ENCODE measurements at regions not wholly inside any gene's neighbourhood (a gene's known extent, or its start where the extent isn't known, plus 50 kb on each side); places are given as distances from the start of the nearest gene placed in this dataset.
"Not testable (repeated sequence)": the region's sequence is repeated elsewhere in the genome, so short reads cannot be mapped to it uniquely, and the experiment has no call there.

DNA sequence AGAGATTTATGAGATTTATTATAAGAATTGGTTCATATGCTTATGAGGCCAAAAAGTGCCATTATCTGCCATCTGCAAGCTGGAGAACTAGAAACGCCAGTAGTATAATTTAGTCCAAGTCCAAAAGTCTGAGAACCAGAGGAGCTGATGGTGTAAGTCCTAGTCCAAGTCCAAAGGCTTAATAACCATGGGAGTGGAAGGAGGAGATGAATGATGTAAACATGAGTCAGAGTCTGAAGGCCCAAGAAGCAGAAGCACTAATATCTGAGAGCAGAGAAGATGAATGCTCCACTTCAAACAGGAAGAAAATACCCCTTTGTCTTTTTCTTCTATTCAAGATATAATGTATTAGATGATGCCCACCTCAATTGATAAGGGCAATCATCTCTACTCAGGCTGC is 185.7 kb downstream of the CGGBP1 start:
- DNase-seq (ENCODE audit: low read depth): no peak

DNA sequence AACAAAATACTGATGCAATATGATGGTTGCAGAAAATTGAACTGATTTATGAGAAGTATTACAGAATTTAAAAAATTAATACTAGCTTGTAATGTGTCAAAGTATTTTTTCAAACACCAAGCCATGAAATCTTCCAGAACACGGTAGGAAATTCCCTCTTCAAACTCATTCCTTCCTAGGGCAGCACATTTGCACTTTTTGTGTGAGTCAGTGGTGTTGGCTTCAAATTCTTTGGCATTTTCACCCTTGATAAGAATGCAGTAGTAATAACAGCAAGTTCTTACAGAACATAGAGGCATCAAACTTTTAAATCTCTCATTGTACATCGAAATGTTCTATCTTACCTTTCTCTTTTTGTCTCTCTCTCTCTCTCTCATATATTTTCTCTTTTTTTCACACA is 191.8 kb downstream of the CGGBP1 start:
- DNase-seq (ENCODE audit: low read depth): no peak

DNA sequence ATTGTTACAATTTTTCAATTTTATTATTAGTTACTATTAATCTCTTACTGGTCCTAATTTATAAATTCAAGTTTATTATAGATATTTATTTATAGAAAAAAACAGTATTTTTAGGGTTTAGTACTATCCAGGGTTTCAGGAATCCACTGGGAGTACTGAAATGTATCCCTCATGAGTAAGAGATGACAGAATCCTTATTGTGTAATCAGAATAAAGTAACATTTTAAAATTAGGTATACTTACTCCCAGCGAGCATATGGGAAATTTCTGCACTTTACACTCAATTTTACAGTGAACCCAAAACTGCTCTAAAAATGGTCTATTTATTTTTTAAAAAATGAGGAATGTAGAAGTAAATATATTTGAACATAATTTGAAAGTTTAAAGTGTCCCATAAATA is 202.7 kb downstream of the CGGBP1 start:
- no peak for DNase-seq (ENCODE audit: low read depth)

DNA sequence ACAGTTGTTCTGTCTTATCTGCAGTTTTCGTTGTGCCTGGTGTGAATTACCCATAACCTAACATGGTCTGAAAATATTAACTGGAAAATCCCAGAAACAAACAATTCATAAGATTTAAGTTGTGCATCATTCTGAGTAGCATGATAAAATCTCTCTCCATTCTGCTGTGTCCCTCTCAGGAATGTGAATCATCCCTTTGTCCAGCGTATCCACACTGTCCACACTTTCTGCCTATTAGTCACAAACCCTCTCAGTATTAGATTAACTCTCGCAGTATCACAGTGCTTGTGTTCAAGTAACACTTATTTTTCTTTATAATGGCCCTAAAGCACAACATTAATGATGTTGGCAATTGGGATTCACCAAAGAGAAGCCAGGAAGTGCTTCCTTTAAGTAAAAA is 203.2 kb downstream of the CGGBP1 start:
- no peak for DNase-seq (ENCODE audit: low read depth)

DNA sequence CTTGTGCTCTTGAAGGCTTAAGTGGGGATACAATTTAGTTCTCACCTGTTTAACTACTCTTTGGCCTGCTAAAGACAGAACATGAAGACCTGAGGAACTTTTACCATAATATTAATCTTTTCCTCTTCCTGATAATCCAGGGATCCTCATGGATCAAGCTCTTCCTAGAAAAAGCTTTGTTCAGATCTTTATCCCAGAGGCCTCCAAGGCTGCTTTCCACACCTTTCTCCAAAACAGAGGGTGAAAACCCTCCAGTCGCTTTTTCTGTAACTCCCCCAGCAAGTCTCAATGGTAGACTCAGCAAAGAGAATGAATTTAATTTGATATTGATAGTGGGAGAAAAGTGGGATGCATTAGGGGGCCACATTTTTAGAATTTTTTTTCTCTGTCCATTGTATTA is 203.6 kb downstream of the CGGBP1 start:
- no peak for DNase-seq (ENCODE audit: low read depth)

DNA sequence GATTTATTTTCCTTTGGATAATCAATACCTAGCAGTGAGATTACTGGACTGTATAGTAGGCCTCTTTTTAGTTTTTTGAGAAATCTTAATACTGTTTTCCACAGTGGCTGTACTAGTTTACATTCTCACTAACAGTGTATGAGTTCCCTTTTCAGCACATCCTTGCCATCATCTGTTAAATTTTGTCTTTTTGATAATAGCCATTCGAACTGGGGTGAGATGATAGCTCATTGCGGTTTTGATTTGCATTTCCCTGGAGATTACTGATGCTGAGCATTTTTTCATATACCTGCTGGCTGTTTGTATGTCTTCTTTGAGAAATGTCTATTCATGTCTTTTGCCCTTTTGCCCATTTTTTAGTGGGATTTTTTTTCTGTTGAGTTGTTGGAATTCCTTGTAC is 210.8 kb downstream of the CGGBP1 start:
- no peak for DNase-seq (ENCODE audit: low read depth)

DNA sequence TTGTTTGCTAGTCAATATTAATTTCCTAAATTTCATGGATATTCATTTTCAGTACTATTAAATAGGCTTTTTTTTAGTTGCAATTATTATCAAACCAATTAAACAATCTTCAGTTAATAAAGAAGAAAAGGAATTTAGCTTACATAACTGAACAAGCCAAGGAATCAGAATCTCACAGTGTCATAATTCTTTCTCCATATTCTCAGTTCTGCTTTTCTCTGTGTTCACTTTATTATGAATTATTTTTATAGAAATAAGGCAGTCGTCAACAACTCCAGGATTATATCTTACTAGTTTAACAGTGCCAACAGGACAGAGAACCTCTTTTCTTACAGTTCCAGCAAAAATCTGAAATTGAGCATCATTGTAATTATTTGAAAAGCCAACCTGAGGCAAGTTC is 221.7 kb downstream of the CGGBP1 start:
- DNase-seq (ENCODE audit: low read depth): no peak

DNA sequence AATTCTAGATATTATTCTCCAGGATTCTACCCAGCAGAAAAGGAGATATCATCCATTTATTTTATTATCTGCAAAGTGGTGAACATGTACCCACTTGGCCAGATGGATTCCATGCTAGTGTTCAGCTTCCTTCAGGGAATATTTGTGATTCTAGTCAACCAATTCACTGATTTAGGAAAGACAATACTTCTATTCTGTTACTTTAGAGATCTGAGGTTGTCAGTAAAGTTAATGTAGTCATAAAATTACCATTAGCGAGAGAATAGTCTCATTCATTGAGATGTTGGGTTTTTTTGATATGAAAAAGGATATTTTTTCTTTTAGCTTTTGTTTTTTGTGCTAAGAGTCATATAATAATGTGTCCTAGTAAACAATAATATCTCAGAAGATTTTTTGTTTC is 222.8 kb downstream of the CGGBP1 start:
- DNase-seq (ENCODE audit: low read depth): no peak

DNA sequence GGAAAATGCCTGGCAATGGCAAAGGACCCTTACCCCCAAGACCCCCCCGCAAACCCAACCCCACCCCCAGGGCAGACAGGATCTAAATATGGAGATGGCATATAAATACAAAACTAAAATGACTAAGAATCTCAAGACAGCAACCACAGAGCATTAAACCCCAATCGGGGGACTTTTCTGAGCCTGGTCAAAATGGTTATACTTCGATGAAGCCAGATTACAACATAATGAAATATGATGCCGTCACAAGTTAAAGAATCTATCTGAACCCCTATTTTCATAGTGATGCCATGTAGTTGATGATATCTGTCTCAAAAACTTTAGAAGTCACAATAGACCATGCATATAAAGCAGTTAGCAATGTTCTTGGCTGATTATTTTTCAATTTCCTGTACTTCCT is 223.6 kb downstream of the CGGBP1 start:
- no peak for DNase-seq (ENCODE audit: low read depth)

DNA sequence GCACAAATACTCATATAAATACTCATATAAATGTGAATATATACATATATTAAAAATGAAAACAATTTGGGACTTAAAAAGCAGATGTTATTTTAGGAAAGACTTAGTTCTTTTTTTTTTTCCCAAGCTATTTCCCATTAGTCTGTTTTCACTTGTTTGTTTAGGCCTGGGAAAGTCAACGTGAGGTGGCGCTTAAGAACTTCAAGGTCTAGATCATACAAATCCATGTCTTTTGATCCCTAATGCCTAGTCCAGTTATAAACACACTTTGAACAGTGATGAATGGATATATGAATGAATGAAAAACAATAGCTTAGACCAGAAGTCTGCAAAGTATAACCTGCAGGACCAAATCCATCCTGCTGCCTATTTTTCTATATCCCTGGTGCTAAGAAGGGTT is 224.5 kb downstream of the CGGBP1 start:
- DNase-seq (ENCODE audit: low read depth): no peak

DNA sequence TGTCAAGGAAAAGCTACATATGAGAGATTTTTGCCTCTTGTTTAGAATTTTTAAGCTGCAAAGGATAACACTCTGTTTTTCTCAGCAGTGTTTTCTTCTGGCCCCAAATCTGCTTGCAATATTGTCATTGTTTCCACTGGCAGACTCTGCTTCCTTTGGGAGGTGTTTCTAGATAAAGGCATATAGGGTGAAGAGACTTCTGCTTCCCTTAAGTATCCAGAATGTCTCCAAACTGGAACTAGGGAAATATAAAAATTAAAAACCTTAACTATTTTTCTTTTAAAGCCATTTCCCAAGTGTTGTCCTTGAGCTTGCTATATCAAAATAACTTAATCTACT is 225.8 kb downstream of the CGGBP1 start:
- no peak for DNase-seq (ENCODE audit: low read depth)

DNA sequence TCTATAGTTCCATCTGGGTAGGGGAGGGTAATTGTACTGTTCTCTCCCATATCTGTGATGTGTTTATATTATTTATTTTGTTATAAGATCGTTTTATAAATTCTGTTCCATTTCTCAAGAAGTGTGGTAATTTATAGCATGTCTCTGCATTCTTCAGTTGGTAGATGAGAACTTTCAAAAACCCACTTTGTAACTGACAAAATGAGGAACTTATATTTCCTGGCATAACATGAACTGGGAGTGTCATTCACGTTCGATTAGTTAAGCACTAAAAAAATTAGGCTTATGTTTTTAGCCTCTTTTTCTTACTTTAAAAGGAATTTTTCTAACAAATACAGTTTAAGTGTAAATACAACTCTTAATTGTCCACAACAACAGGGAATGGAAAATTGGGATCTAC is 230.8 kb downstream of the CGGBP1 start:
- DNase-seq (ENCODE audit: low read depth): no peak

DNA sequence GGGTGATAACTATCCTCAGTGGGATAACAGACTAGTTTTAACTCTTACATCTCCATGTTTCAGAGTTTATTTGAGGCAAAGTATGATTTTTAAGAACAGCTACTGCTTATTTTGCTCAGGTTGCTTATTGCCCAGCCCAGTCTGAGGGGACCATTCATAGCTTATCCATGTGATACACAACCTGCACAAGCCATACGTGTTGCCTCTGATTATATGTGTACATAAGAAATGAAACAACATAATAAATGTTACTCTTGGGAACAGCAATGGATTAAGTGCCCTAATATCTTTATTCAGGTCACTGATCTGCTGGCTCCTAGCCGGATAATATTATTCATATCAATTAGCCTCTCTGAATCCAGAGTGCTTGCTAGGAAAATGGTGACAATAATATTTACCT is 236.2 kb downstream of the CGGBP1 start:
- no peak for DNase-seq (ENCODE audit: low read depth)

DNA sequence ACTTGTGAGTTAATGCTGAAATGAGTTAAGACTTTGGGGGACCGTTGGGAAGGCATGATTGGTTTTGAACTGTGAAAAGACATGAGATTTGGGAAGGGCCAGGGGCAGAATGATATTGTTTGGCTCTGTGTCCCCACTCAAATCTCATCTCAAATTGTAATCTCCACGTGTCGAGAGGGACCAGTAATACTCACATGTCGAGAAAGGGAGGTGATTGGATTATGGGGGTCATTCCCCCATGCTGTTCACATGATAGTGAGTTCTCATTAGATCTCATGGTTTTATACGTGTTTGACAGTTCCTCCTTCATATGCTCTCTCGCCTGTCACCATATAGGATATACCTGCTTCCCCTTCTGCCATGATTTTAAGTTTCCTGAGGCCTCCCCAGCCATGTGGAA is 245.3 kb downstream of the CGGBP1 start:
- not testable (repeated sequence) for DNase-seq (ENCODE audit: low read depth)

DNA sequence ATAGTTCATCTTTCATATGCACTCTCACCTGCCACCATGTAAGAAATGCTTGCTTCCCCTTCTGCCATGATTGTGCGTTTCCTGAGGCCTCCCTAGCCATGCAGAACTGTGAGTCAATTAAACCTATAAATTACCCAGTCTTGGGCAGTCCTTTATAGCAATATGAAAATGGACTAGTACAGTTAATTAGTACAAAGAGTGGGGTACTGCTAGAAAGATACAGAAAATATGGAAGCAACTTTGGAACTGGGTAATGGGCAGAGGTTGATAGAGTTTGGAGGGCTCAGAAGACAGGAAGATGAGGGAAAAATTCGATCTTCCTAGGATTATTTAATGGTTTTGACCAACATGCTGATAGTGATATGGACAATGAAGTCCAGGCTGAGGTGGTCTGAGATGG is 246.9 kb downstream of the CGGBP1 start:
- no peak for DNase-seq (ENCODE audit: low read depth)

DNA sequence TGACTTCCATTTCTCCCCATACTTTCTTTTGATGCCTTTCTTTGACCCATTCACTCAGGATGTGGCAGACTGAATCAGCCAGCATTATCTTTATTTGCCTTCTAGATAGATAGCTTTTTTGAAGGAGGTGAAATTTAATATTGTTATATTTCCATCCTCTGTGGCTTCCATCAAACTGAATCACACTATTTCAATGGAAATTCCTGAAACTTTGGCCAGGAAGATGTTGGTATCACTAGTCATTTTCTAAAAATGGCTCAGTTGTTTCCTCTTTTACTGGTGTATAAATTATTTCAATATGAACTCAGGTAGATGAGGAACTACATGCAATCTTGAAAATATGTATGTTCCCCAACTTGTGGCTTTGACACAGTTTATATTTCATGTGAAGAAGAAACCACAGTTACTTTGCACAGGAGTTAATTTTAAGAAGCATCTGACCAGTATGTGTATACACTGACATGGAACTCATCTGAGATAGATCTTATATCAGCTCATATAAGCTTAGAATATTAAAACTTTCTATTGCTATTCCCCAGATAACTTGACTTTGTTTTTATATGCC is 248.3 kb downstream of the CGGBP1 start:
- no peak for DNase-seq (ENCODE audit: low read depth)

DNA sequence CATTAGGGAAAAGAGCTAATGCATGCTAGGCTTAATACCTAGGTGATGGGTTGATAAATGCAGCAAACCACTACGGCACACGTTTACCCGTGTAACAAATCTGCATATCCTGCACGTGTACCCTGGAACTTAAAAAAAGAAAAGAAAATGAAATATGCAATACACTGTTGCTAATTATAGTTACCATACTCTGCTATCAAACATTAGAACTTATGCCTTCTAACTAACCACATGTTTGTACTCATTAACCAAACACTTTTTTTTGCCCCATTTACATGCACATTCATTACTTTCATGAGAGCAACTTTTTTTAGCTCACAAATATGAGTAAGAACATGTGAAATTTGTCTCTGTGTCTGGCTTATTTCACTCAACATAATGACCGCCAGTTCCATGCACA is 253.1 kb downstream of the CGGBP1 start:
- DNase-seq (ENCODE audit: low read depth): no peak

DNA sequence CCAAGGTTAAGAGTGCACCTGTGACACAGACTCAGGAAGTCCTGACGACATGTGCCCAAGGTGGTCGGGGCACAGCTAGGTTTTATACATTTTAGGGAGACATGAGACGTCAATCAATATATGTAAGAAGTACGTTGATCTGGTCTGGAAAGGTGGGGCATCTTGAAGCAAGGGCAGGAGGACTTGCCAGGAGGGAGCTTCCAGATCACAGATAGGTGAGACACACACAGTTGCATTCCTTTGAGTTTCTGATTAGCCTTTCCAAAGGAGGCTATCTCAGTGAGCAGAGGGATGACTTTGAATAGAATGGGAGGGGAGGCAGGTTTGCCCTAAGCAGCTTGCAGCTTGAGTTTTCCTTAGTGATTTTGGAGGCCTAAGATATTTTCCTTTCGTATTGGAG is 257.4 kb downstream of the CGGBP1 start:
- DNase-seq (ENCODE audit: low read depth): no peak

DNA sequence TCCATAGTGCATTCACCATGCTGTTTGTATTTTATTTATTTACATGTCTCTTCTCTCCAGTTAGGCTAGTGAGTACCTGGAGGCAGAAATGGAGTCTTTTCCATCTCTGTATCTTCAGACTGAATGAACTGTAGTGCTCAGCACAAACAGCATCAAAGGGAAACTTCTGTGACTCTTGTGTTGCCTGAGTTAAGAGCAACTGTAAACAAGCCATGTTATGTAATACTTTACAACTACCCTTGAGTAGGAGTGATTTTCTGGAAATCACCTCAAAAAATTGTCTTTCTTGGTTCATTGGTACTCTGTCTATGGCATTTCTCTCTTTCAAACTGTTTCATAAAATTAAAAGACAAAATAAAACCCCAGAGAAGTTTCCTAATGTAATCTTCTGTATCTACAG is 258.3 kb downstream of the CGGBP1 start:
- no peak for DNase-seq (ENCODE audit: low read depth)

DNA sequence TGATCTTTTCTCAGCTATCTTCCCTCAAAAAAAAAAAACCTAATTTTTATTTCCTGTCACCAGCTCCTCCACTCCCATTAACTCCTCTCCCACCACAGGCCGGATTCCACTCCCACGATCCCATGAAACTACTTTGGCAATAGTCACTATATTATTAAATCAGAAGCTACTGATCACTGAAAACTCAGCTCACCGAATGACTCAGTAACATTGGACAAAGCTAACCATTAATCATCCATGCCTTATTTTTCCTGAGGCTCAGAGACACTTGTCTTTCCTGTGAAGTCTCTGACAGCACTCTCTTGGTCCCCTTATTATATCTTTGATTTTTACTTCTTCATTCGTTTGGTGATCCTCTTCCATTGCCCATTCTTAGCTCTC is 260.2 kb downstream of the CGGBP1 start:
- DNase-seq (ENCODE audit: low read depth): no peak

DNA sequence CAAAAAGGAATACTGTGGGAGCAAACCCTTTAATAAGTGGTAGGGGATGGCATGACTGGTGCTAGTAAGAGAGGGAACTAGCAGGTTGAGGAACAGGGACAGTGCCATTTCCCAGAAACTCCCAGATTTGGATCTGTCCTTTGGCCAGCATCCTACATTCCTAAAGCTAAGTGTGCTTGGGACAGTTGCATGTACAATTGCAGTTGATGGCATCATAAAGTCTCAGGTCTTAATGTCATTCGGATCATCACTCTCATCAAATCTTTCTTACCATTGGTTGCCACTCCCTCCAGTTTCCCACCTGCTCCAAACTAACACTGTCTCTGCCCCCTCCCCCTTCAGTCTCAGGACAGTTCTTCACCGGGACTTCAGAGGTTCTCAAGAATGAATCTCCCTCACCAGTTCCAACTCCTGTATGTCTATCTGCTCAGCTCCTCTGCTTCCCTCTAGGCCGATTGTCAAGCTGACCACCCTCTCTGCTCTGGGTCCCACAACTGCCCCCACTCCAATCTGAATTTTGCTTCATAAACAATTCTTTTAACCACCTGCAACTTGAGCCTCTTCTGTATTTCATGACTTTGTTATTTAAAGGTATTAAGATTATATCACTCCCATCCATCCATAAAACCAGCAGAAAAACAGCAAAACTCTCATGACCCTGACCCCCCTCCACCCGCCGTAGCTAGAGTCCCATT is 260.8 kb downstream of the CGGBP1 start:
- DNase-seq (ENCODE audit: low read depth): no peak

DNA sequence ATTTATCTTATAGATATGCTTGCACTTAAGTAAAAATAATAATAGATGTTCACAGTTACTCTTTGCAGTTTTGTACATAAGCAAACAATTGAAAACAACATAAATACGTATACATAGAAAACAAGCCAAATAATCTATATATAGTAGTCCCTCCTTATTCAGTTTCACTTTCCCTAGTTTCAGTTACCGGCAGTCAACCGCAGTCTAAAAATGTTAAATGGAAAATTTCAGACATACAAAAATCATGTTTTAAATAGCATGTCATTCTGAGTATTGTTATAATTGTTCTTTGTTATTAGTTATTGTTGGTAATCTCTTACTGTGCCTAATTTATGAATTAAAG is 262.0 kb downstream of the CGGBP1 start:
- DNase-seq (ENCODE audit: low read depth): no peak

DNA sequence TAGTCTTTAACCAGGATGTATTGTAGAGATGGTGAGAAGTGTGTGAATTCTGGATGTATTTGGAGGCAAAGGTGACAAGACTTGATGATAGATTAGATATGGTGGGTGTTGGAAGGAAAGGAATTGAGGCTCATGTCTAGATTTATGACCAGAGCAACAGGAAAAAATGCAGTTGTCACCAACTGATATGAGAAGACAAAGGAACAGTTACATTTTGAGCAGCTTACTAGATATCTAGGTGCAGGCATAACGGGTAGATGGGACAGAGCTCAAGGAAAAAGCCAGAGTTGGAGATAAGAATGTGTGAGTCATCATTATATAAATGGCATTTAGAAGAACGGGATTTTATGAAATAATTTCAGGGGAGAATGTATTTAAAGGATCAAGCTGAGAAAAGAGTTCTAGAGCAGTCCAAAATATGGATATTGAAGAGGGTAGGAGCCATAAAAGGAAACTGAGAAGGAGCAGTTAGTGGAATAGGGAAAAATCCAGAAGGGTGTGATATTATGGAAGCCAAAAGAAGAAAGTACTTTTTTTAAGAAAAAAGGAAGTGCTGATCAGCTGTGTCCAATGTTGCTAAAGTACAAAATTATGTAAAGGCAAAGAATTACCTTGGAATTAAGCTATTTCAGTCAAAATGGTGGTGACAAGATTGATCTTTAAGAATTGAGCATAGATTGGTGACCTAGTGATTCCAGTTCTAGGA is 262.5 kb downstream of the CGGBP1 start:
- no peak for DNase-seq (ENCODE audit: low read depth)

DNA sequence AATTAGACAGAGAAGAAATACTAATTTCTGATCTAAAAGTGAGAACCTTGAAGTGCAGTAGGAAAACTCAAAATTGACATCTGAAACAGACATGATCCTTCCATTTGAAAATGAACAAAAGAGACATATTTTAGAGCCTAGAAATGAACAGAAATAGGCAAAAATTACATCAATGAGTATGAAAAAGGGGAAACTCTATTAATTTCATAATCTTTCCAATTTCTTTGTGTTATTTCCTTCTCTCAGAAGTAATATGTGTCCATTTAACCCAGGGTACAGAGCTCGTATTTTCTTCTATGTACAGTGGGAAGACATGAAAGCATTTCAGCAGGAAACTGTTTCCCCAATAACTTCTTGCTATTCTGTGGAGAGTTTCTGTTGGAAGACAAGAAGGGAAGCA is 263.1 kb downstream of the CGGBP1 start:
- DNase-seq (ENCODE audit: low read depth): no peak

All from activated T-helper 9 cell treated with anti-CD3 and anti-CD28 coated beads, Interleukin-2, amount 50 U/mL, for 16 hours (primary cell).